ENCODE measurements at regions not wholly inside any gene's neighbourhood (a gene's known extent, or its start where the extent isn't known, plus 50 kb on each side); places are given as distances from the start of the nearest gene placed in this dataset.

DNA sequence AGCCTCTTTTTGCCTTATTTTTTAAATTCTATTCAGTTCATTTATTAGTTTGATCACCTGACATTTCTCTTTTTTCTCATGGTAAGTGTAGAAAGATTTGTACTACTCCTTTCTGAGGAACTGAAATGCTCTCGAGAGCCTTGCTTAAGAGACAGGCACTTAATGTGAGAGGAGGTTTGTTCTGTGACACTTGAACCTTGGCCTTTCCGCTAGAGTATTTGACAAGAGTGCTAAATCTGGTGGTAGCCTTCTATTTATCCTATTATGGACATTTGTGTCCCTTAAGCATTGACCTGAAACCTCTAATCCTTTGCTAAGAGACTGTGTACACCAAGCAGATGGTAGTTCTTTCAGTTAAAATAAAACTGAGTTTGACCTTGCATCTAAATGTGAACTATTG is 805.0 kb upstream of the PTPRD start:
- Histone ChIP-seq H3K27ac (no peak overlapping the region), H3K4me1 (ENCODE audit: insufficient read depth) (no peaks in the 10 kb centered on the region), H3K4me3 (no peak overlapping the region), H3K9me3 (ENCODE audit: low read depth) (no peaks in the 10 kb centered on the region), H3K79me2 (no peaks in the 10 kb centered on the region), H3K9me2 (replicated peaks; ENCODE audit: insufficient read depth) (no peaks in the 10 kb centered on the region), H2AFZ (no peak overlapping the region), H3K36me3 (replicated peaks; ENCODE audit: insufficient read depth, low read depth) (no peaks in the 10 kb centered on the region), H3K27me3 (no peaks in the 10 kb centered on the region), H4K20me1 (ENCODE audit: insufficient read depth, poor library complexity, severe bottlenecking) (no peaks in the 10 kb centered on the region), H3K4me2 (no peak overlapping the region)
- DNase-seq (ENCODE audit: low spot score) = no peak
- 72% methylated on average over 2 of the region's 2 CpGs for WGBS (ENCODE audit: low lambda C conversion rate, missing lambda C conversion rate)
- TF ChIP-seq EZH2phosphoT487 (IDR thresholded peaks at IDR 0.05; ENCODE audit: low read depth, severe bottlenecking, unreplicated experiment) = no peak
- TF ChIP-seq, protein P1, sequence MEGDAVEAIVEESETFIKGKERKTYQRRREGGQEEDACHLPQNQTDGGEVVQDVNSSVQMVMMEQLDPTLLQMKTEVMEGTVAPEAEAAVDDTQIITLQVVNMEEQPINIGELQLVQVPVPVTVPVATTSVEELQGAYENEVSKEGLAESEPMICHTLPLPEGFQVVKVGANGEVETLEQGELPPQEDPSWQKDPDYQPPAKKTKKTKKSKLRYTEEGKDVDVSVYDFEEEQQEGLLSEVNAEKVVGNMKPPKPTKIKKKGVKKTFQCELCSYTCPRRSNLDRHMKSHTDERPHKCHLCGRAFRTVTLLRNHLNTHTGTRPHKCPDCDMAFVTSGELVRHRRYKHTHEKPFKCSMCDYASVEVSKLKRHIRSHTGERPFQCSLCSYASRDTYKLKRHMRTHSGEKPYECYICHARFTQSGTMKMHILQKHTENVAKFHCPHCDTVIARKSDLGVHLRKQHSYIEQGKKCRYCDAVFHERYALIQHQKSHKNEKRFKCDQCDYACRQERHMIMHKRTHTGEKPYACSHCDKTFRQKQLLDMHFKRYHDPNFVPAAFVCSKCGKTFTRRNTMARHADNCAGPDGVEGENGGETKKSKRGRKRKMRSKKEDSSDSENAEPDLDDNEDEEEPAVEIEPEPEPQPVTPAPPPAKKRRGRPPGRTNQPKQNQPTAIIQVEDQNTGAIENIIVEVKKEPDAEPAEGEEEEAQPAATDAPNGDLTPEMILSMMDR (IDR thresholded peaks at IDR 0.05; ENCODE audit: poor library complexity) = no peak
- TF ChIP-seq EZH2 (IDR thresholded peaks at IDR 0.05; ENCODE audit: borderline replicate concordance) = no peak

DNA sequence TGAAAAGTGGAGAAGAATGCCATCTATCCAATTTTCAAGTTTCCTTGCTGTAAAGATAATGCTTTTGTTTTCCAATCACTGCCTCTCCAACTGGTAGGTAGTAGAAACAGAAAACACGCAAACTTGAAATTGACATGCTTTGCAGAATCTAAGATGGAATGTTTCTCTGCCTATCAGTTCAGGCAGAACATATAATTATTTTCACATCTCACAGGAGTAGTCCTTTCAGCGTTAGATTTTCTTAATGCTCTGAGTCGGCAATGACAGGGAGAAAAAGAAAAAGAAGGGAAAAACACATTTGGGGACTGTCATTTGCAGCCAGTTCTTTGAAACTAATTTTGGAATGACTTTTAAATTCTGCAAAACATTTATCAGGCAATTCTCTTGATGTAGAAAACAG is 818.7 kb upstream of the PTPRD start:
- no peaks in the 10 kb centered on the region for H3K9me3 ChIP-seq (ENCODE audit: low read depth)
- no peaks in the 10 kb centered on the region for H3K4me1 ChIP-seq (ENCODE audit: insufficient read depth)
- H4K20me1 ChIP-seq (ENCODE audit: insufficient read depth, poor library complexity, severe bottlenecking) = no peaks in the 10 kb centered on the region
- H3K27me3 ChIP-seq = no peaks in the 10 kb centered on the region
- no peaks in the 10 kb centered on the region for H3K9me2 ChIP-seq (replicated peaks; ENCODE audit: insufficient read depth)
- TF ChIP-seq EZH2 (IDR thresholded peaks at IDR 0.05; ENCODE audit: borderline replicate concordance) (no peak), EZH2phosphoT487 (IDR thresholded peaks at IDR 0.05; ENCODE audit: low read depth, severe bottlenecking, unreplicated experiment) (no peak)
- TF ChIP-seq, protein P1 (IDR thresholded peaks at IDR 0.05; ENCODE audit: poor library complexity) = no peak
- no peaks in the 10 kb centered on the region for H3K79me2 ChIP-seq
- H3K27ac ChIP-seq = no peak overlapping the region
- WGBS (ENCODE audit: low lambda C conversion rate, missing lambda C conversion rate) = 92% methylated on average over 3 of the region's 3 CpGs
- H3K36me3 ChIP-seq (replicated peaks; ENCODE audit: insufficient read depth, low read depth) = no peaks in the 10 kb centered on the region
- no peak overlapping the region for H3K4me2 ChIP-seq
- no peak overlapping the region for H3K4me3 ChIP-seq
- no peak overlapping the region for H2AFZ ChIP-seq
- DNase-seq (ENCODE audit: low spot score) = no peak

DNA sequence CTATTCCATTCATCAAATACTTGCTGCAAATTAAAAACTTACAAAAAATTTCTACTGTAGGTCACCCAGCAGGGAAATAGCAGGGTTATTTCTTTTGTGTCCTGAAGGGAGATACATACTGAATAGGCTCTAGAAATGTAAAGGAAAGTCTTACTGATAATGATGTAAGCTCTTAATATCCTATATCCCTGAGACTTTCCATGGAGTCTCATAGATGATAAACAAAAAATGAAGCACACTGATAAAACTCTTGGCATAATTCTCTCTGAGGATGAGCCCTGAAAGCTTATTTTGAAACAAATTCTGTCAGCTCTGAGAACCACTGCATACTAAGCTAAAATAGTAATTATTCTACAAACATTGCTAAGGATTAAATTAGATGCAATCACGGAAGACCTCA is 819.6 kb upstream of the PTPRD start:
- no peak overlapping the region for H2AFZ ChIP-seq
- H3K27ac ChIP-seq = no peak overlapping the region
- H3K4me2 ChIP-seq = no peak overlapping the region
- H3K4me1 ChIP-seq (ENCODE audit: insufficient read depth) = no peaks in the 10 kb centered on the region
- no peaks in the 10 kb centered on the region for H3K9me2 ChIP-seq (replicated peaks; ENCODE audit: insufficient read depth)
- H3K27me3 ChIP-seq = no peaks in the 10 kb centered on the region
- H4K20me1 ChIP-seq (ENCODE audit: insufficient read depth, poor library complexity, severe bottlenecking) = no peaks in the 10 kb centered on the region
- H3K36me3 ChIP-seq (replicated peaks; ENCODE audit: insufficient read depth, low read depth) = no peaks in the 10 kb centered on the region
- DNase-seq (ENCODE audit: low spot score) = no peak
- TF ChIP-seq EZH2phosphoT487 (IDR thresholded peaks at IDR 0.05; ENCODE audit: low read depth, severe bottlenecking, unreplicated experiment) (no peak), EZH2 (IDR thresholded peaks at IDR 0.05; ENCODE audit: borderline replicate concordance) (no peak)
- TF ChIP-seq, protein P1 (IDR thresholded peaks at IDR 0.05; ENCODE audit: poor library complexity) = no peak
- no peak overlapping the region for H3K4me3 ChIP-seq
- WGBS (ENCODE audit: low lambda C conversion rate, missing lambda C conversion rate) = 88% methylated on average over 1 of the region's 1 CpG
- no peaks in the 10 kb centered on the region for H3K9me3 ChIP-seq (ENCODE audit: low read depth)
- H3K79me2 ChIP-seq = no peaks in the 10 kb centered on the region

DNA sequence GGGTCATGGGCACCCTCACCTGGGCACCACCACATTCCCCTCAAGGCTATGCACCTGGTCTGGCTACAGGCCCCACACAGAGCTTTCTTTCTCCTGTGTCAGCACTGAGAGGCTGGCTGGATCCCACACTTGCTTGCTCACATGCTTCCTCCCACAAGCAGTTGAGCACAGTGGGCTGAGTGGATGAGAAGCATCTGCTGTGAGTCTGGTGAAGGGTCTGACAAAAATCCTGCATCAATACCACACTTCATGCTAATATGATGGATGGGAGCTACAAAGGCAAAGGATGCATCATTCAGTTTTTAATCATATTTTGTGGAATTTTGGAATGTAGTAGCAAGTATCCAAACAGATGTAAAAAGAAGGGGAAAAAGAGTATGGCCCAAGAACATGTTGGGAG is 830.8 kb upstream of the PTPRD start:
- Histone ChIP-seq H3K9me2 (replicated peaks; ENCODE audit: insufficient read depth) (no peaks in the 10 kb centered on the region), H2AFZ (no peak overlapping the region), H3K36me3 (replicated peaks; ENCODE audit: insufficient read depth, low read depth) (no peaks in the 10 kb centered on the region), H3K4me1 (ENCODE audit: insufficient read depth) (no peaks in the 10 kb centered on the region), H3K4me3 (no peak overlapping the region), H3K27ac (no peak overlapping the region), H4K20me1 (ENCODE audit: insufficient read depth, poor library complexity, severe bottlenecking) (no peaks in the 10 kb centered on the region), H3K27me3 (no peaks in the 10 kb centered on the region), H3K9me3 (ENCODE audit: low read depth) (no peaks in the 10 kb centered on the region), H3K4me2 (no peak overlapping the region), H3K79me2 (no peaks in the 10 kb centered on the region)
- DNase-seq (ENCODE audit: low spot score) = no peak
- TF ChIP-seq EZH2phosphoT487 (IDR thresholded peaks at IDR 0.05; ENCODE audit: low read depth, severe bottlenecking, unreplicated experiment) (no peak), EZH2 (IDR thresholded peaks at IDR 0.05; ENCODE audit: borderline replicate concordance) (no peak)
- TF ChIP-seq, protein P1 (IDR thresholded peaks at IDR 0.05; ENCODE audit: poor library complexity) = no peak

All from hepatocyte (in vitro differentiated cells).